ENCODE measurements at regions not wholly inside any gene's neighbourhood (a gene's known extent, or its start where the extent isn't known, plus 50 kb on each side); places are given as distances from the start of the nearest gene placed in this dataset.

- Histone ChIP-seq H3K4me1 (no peaks in the 10 kb centered on the region), H3K9me3 (no peaks in the 10 kb centered on the region), H3K27me3 (replicated peaks; ENCODE audit: control insufficient read depth, insufficient read depth, low read length) (no peaks in the 10 kb centered on the region), H3K4me3 (ENCODE audit: low read depth, low read length) (no peak overlapping the region), H3K36me3 (ENCODE audit: control insufficient read depth, insufficient read depth, low read length) (no peaks in the 10 kb centered on the region)
- TF ChIP-seq CTCF (IDR thresholded peaks at IDR 0.05; ENCODE audit: insufficient read depth in 1 of 2, low read depth in 1 of 2, low read length in 1 of 2, severe bottlenecking in 1 of 2, unreplicated experiment in 1 of 2), result no peak
- H3K36me3 Mint-ChIP-seq (ENCODE audit: insufficient read depth, unreplicated experiment), result no peaks in the 10 kb centered on the region
- CTCF ChIA-PET, result no interaction called here
- no peak overlapping the region for H3K27ac Mint-ChIP-seq (ENCODE audit: unreplicated experiment)
- H3K9me3 Mint-ChIP-seq (ENCODE audit: unreplicated experiment), result no peaks in the 10 kb centered on the region
- POLR2A ChIA-PET, result no interaction called here
- H3K4me3 Mint-ChIP-seq (ENCODE audit: unreplicated experiment), result no peak overlapping the region
- no peak for DNase-seq
- BruUV-seq (replicated peaks), result no TSS peak
- intact Hi-C loops (cut with micrococcal nuclease; ENCODE audit: unreplicated experiment), result no loop called here
- H3K4me1 Mint-ChIP-seq (ENCODE audit: low read depth, unreplicated experiment), result no peaks in the 10 kb centered on the region
- peaks cover 2% of the 10 kb centered on the region for H3K27me3 Mint-ChIP-seq (ENCODE audit: insufficient read depth, unreplicated experiment)
These were observed 310.0 kb downstream of the PDHA2 start for GRCh38 chr4:96149894-96150293.

GRCh38 chr4:96150466-96150865 is 310.6 kb downstream of the PDHA2 start:
- H3K9me3 Mint-ChIP-seq (ENCODE audit: unreplicated experiment), result no peaks in the 10 kb centered on the region
- no peak overlapping the region for H3K4me3 Mint-ChIP-seq (ENCODE audit: unreplicated experiment)
- H3K27me3 ChIP-seq (replicated peaks; ENCODE audit: control insufficient read depth, insufficient read depth, low read length), result no peaks in the 10 kb centered on the region
- no peak for DNase-seq
- no peaks in the 10 kb centered on the region for H3K4me1 Mint-ChIP-seq (ENCODE audit: low read depth, unreplicated experiment)
- no peaks in the 10 kb centered on the region for H3K36me3 ChIP-seq (ENCODE audit: control insufficient read depth, insufficient read depth, low read length)
- no peaks in the 10 kb centered on the region for H3K4me1 ChIP-seq
- H3K36me3 Mint-ChIP-seq (ENCODE audit: insufficient read depth, unreplicated experiment), result no peaks in the 10 kb centered on the region
- no peaks in the 10 kb centered on the region for H3K9me3 ChIP-seq
- ChIA-PET CTCF (no interaction called here), POLR2A (no interaction called here)
- no peak for TF ChIP-seq CTCF (IDR thresholded peaks at IDR 0.05; ENCODE audit: insufficient read depth in 1 of 2, low read depth in 1 of 2, low read length in 1 of 2, severe bottlenecking in 1 of 2, unreplicated experiment in 1 of 2)
- H3K4me3 ChIP-seq (ENCODE audit: low read depth, low read length), result no peak overlapping the region
- intact Hi-C loops (cut with micrococcal nuclease; ENCODE audit: unreplicated experiment), result no loop called here
- H3K27me3 Mint-ChIP-seq (ENCODE audit: insufficient read depth, unreplicated experiment), result peaks cover 2% of the 10 kb centered on the region
- no peak overlapping the region for H3K27ac Mint-ChIP-seq (ENCODE audit: unreplicated experiment)
- no TSS peak for BruUV-seq (replicated peaks)

- Histone ChIP-seq H3K9me3 (no peaks in the 10 kb centered on the region), H3K4me3 (ENCODE audit: low read depth, low read length) (no peak overlapping the region), H3K4me1 (no peaks in the 10 kb centered on the region), H3K36me3 (ENCODE audit: control insufficient read depth, insufficient read depth, low read length) (no peaks in the 10 kb centered on the region), H3K27me3 (replicated peaks; ENCODE audit: control insufficient read depth, insufficient read depth, low read length) (no peaks in the 10 kb centered on the region)
- Mint-ChIP-seq H3K4me1 (ENCODE audit: low read depth, unreplicated experiment) (no peaks in the 10 kb centered on the region), H3K36me3 (ENCODE audit: insufficient read depth, unreplicated experiment) (no peaks in the 10 kb centered on the region), H3K27me3 (ENCODE audit: insufficient read depth, unreplicated experiment) (peaks cover 6% of the 10 kb centered on the region), H3K9me3 (ENCODE audit: unreplicated experiment) (no peaks in the 10 kb centered on the region), H3K4me3 (ENCODE audit: unreplicated experiment) (no peak overlapping the region), H3K27ac (ENCODE audit: unreplicated experiment) (no peak overlapping the region)
- TF ChIP-seq CTCF (IDR thresholded peaks at IDR 0.05; ENCODE audit: insufficient read depth in 1 of 2, low read depth in 1 of 2, low read length in 1 of 2, severe bottlenecking in 1 of 2, unreplicated experiment in 1 of 2), result no peak
- ChIA-PET POLR2A (no interaction called here), CTCF (no interaction called here)
- no TSS peak for BruUV-seq (replicated peaks)
- DNase-seq, result no peak
- intact Hi-C loops (cut with micrococcal nuclease; ENCODE audit: unreplicated experiment), result no loop called here
These were observed 312.9 kb downstream of the PDHA2 start for GRCh38 chr4:96152824-96153223.
